Activated CD4-positive, CD25-positive, alpha-beta regulatory T cell treated with anti-CD3 and anti-CD28 coated beads, Interleukin-2, amount 50 U/mL, for 24 hours (primary cell): ENCODE measurements at regions not wholly inside any gene's neighbourhood (a gene's known extent, or its start where the extent isn't known, plus 50 kb on each side); places are given as distances from the start of the nearest gene placed in this dataset.
"Not testable (repeated sequence)": the region's sequence is repeated elsewhere in the genome, so short reads cannot be mapped to it uniquely, and the experiment has no call there.

Source experiments
- ATAC-seq, 2 donors: fragments of 150-1000 bp; cut with Tn5 transposase; one replicate each; pipeline ENCODE4 v1.10.0; 2021; ENCODE audit warnings: mild to moderate bottlenecking in 1 of 2, moderate library complexity in 1 of 2

DNA sequence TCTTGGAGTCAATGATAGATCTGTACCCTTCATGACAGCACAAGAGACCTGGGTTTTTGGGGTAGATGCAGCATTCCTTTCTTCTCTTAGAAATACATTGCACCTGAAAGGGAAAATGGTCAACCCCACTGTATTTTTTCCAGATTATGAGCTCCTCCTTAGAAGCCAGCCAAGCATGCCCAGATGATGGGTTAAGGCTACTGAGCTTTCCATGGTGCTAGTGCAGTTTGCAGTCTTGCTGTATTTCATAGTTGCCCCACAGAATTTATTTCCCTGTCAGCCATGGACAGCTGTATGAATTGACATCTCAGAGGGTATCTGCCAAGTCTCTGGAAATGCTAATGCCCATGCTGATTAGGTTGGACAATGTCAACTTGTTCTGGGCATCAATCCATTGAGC is 73.7 kb upstream of the H2AZ1 start:
- ATAC-seq, result no peak

DNA sequence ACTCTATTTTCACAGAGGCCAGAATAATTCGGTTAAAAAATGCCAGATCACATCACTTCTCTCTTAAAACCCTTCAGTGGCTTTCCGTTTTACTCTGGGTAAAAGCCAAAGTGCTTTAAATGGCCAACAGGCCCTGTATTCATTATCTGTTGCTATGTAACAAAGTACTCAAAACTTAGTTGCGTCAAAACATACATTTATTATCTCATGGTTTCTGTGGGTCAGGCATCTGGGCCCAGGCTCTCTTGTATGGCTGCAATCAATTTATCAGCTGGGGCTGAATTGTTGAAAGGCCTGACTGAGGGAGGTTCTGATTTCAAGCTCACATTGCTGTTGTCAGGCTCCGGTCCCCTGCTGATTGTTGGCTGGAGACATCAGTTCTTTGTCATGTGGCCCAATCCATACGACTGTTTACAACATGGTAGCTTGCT is 72.7 kb upstream of the H2AZ1 start:
- no peak for ATAC-seq

DNA sequence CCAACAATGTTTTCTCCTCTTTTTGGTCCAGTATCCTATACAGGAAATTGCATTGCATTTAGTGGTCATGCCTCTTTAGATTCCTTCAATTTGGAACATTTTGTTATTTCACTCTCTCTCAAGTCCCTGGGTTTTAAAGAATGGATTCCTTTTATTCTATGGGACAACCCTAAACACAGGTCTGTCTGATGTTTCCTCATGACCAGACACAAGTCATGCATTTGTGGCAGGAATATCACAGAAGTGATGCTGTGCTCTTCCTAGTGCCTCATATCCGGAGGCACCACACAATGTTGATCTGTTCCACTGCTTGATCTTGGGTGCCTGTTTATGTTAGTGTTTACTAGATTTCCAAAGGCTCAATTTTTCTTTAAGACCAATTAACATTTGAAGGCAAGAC is 69.7 kb upstream of the H2AZ1 start:
- no peak for ATAC-seq

DNA sequence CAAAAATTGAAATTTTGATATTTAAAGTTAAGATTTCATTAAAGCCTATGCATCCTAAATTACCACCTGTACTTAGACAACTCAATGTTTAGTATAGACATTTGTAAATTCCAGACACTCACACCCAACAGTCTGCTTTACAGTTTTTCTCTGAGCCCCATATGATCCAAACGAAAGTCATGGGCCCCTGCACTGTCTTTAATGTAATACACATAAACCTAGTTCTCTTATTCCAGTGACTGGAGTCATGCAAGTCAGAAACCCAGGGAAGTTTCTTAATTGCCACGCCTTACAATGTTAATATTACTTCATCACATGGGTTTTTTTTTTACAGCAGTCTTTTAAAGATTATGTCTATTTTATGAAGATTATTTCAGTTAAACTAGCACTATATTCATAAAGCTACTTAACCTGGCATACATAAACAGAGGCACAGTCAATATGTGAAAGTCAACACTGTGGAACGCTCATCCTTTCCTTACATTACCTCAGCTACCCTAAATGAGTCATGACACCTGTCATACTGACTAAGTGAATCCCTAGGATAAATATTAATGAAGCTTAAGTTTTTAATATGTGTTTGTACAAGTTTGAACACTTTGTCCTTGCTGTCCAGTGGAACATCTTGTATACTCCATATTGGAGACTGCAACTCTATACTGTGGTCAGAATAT is 67.7 kb upstream of the H2AZ1 start:
- peak; percentile 79 to 86 for ATAC-seq

DNA sequence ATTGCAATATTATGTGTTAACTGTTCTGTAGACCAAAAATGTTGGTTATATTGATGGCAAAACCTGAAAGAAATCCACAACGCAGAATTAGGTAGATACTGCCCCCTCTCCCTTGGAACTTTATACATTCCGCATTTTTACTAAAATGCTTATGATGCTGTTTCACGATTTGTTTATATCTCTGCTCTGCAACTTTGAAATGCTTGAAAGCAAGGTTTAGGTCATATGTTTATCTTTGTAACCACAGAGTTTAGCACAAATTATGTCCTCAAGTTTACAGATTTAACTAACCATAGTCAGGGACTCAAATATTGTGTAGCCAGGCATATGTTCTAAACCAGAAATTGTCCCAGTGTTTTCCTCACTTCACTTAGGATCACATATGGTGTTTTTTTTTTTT is 66.1 kb upstream of the H2AZ1 start:
- no peak for ATAC-seq

DNA sequence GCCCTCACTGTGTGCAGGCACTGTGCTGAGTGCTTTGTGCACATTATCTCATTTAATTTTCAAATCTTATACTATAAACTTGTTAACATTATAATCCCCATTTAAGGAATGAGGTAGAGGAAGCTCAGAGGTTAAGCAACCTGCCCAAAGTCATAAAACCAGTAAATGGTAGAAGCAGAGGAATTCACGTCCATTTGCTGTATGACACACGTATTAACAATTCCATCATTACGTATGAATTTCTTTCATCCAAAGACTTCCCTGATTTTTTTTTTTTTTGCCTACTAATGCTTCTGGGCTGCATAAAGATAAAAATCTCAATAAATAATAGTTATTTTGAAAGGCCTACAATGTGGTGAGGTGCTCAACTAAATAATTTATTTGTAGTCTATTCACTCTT is 64.5 kb upstream of the H2AZ1 start:
- ATAC-seq, result no peak

DNA sequence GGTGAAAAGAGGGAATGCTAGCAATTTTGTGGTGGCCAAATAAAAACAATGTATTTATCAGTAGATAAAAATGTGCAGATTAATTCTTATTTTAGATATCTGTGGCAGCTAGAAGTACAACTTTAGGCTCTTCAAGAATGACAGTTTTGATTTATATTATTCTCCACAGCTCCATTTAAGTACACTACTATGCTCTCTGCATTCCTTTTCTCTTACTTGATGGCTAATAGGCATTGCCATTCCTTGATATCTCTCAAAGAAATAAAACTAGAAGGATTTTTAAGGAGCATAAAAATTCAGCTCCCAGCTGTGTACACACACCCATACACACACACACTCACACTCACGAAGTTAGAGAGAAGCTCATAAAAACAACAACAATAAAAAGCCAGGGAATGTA is 59.4 kb upstream of the H2AZ1 start:
- ATAC-seq, result no peak

DNA sequence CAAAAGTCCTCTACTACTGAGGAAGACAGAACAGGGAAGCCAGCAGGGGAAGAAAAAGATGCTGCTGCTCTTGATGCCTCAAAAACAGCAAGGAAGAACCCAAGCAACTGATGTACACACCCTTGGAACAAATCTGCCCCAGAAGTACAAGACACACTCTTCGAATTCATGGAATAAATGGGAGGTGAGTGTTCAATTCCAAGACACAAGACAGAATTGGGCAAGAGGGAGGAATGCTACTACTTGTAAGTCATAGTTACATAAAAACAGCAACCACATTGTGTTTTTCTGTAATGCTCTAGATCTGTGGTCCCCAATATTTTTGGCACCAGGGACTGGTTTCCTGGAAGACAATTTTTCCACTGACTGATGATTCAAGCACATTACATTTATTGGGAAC is 58.0 kb upstream of the H2AZ1 start:
- ATAC-seq, result no peak

DNA sequence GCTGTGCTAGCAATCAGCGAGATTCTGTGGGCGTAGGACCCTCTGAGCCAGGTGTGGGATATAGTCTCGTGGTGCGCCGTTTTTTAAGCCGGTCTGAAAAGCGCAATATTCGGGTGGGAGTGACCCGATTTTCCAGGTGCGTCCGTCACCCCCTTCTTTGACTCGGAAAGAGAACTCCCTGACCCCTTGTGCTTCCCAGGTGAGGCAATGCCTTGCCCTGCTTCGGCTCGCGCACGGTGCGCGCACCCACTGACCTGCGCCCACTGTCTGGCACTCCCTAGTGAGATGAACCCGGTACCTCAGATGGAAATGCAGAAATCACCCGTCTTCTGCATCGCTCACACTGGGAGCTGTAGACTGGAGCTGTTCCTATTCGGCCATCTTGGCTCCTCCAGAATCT is 56.1 kb upstream of the H2AZ1 start:
- ATAC-seq, result not testable (repeated sequence)
